GM12878 (cell line): ENCODE measurements at regions not wholly inside any gene's neighbourhood (a gene's known extent, or its start where the extent isn't known, plus 50 kb on each side); places are given as distances from the start of the nearest gene placed in this dataset.

ENCODE experiments used
- ATAC-seq: fragments of 200-7000 bp; cut with Tn5 transposase; 3 replicates; pipeline ENCODE4 v1.9.1; 2020; ENCODE audit warnings: mild to moderate bottlenecking, moderate library complexity
- BruUV-seq: library from RNA; stranded (reverse); fragments of 400-500 nt; replicated peaks from 2 replicates; lab custom pipeline; 2021; lab: Mats Ljungman, UMichigan
- CTCF ChIA-PET: fragments of 300-600 bp; sonication (Branson Sonifier 250); formaldehyde crosslinking; extraction: SDS; loops from one replicate; lab custom pipeline; 2021; ENCODE audit warnings: inconsistent platforms; lab: Yijun Ruan, JAX
- POLR2A ChIA-PET: fragments of 350-600 bp; formaldehyde crosslinking; extraction: SDS; loops from one replicate; lab custom pipeline; 2021; ENCODE audit warnings: inconsistent platforms; lab: Charles Lee
- RAD21 ChIA-PET: fragments of 300-600 bp; sonication (Branson Sonifier 250); formaldehyde crosslinking; loops from one replicate; lab custom pipeline; 2023; ENCODE audit warnings: antibody characterized with exemption; ENCODE audit not compliant: unreplicated experiment; lab: Charles Lee
- SMC1A ChIA-PET: fragments of 300-600 bp; sonication (Branson Sonifier 250); formaldehyde crosslinking; loops from one replicate; lab custom pipeline; 2023; ENCODE audit not compliant: unreplicated experiment, uncharacterized antibody; lab: Charles Lee
- DNase-seq: peaks from one replicate; pipeline ENCODE4 v3.0.0-alpha.2; 2011; ENCODE audit warnings: low read depth, low spot score
- FAIRE-seq: peaks from 3 replicates; lab custom pipeline; 2011; peaks lifted over from hg19 to GRCh38; lab: Jason Lieb, UNC
- H2AFZ ChIP-seq: 2 replicates; pipeline ENCODE4 v1.6.0; 2011; ENCODE audit warnings: low read depth, low read length, control low read depth; ENCODE audit not compliant: control insufficient read depth
- H3K27ac ChIP-seq: 2 replicates; pipeline ENCODE4 v1.5.1; 2011; ENCODE audit warnings: control low read depth; ENCODE audit not compliant: control insufficient read depth, insufficient read depth
- H3K27me3 ChIP-seq, 2 experiments: replicated peaks in 1 of 2; 2 replicates each; pipeline versions ENCODE4 v1.6.0 to v1.6.1; 2011; ENCODE audit warnings: low read length in 1 of 2; ENCODE audit not compliant: control insufficient read depth in 2 of 2, insufficient read depth in 2 of 2
- H3K36me3 ChIP-seq, 2 experiments: 2 replicates each; pipeline ENCODE4 v1.5.1; 2011; ENCODE audit warnings: low read length in 1 of 2; ENCODE audit not compliant: control insufficient read depth in 2 of 2, insufficient read depth in 2 of 2
- H3K4me1 ChIP-seq: 2 replicates; pipeline ENCODE4 v1.6.1; 2011; ENCODE audit warnings: mild to moderate bottlenecking, low read length, moderate library complexity, mixed read lengths; ENCODE audit not compliant: control insufficient read depth, insufficient read depth
- H3K4me2 ChIP-seq: 2 replicates; pipeline ENCODE4 v1.6.0; 2011; ENCODE audit warnings: control low read depth; ENCODE audit not compliant: control insufficient read depth, insufficient read depth
- H3K4me3 ChIP-seq: fragments of 200-600 bp; sonication (generic); 2 replicates; pipeline ENCODE4 v1.5.1; 2016
- H3K79me2 ChIP-seq: 2 replicates; pipeline ENCODE4 v1.6.0; 2011; ENCODE audit warnings: low read length; ENCODE audit not compliant: control insufficient read depth, insufficient read depth
- H3K9ac ChIP-seq: 2 replicates; pipeline ENCODE4 v1.8.0; 2011; ENCODE audit warnings: low read length, control low read depth, mixed read lengths; ENCODE audit not compliant: control insufficient read depth, insufficient read depth
- H3K9me3 ChIP-seq: replicated peaks from 3 replicates; pipeline ENCODE4 v1.5.1; 2011; ENCODE audit warnings: mild to moderate bottlenecking, low read length; ENCODE audit not compliant: control insufficient read depth, insufficient read depth
- H4K20me1 ChIP-seq: 2 replicates; pipeline ENCODE4 v1.6.0; 2011; ENCODE audit not compliant: control insufficient read depth, insufficient read depth
- BRCA1 ChIP-seq: IDR thresholded peaks from 2 replicates; pipeline ENCODE4 v1.6.1; 2011; ENCODE audit warnings: low read depth, low read length, improper control_type of control experiment
- CTCF ChIP-seq, 3 experiments: IDR thresholded peaks in 2 of 3; conservative IDR thresholded peaks in 1 of 3; 2 replicates each; pipeline ENCODE4 v1.5.1; 2011; ENCODE audit warnings: low read depth in 3 of 3, low read length in 3 of 3, mild to moderate bottlenecking in 3 of 3, control low read depth in 2 of 3, moderate library complexity in 2 of 3, inconsistent platforms in 1 of 3, mixed read lengths in 1 of 3; ENCODE audit not compliant: control insufficient read depth in 2 of 3, insufficient read depth in 1 of 3; ENCODE audit errors: extremely low read depth in 1 of 3
- PBX3 ChIP-seq: IDR thresholded peaks from 2 replicates; pipeline ENCODE4 v1.6.1; 2011; ENCODE audit warnings: mild to moderate bottlenecking, low read depth, low read length, moderate library complexity; ENCODE audit not compliant: insufficient replicate concordance
- RB1 ChIP-seq: fragments of 450-650 bp; formaldehyde crosslinking; IDR thresholded peaks from 2 replicates; pipeline ENCODE4 v1.6.1; 2017; ENCODE audit warnings: mild to moderate bottlenecking, borderline replicate concordance
- WGBS: methylation state at CpG from one replicate; pipeline ENCODE4 v1.1.6; 2016; ENCODE audit warnings: low lambda C conversion rate; ENCODE audit not compliant: insufficient replicate concordance, insufficient coverage; ENCODE audit errors: missing lambda C conversion rate; 5-methylcytosine and 5-hydroxymethylcytosine counted together
- in situ Hi-C: fragments of 300-500 bp; cut with MboI; formaldehyde crosslinking; loops from 9 replicates; pipeline ENCODE4 v1.14.3; 2018; ENCODE audit warnings: mixed read lengths
- intact Hi-C: fragments of 100-400 bp; cut with micrococcal nuclease; formaldehyde crosslinking; loops from one replicate; pipeline ENCODE4 v1.14.2; 2022; ENCODE audit not compliant: unreplicated experiment
- TF ChIP-seq, protein P1 (sequence below): IDR thresholded peaks from 2 replicates; pipeline ENCODE4 v1.6.1; 2012; ENCODE audit warnings: low read depth, low read length, improper control_type of control experiment

DNA sequence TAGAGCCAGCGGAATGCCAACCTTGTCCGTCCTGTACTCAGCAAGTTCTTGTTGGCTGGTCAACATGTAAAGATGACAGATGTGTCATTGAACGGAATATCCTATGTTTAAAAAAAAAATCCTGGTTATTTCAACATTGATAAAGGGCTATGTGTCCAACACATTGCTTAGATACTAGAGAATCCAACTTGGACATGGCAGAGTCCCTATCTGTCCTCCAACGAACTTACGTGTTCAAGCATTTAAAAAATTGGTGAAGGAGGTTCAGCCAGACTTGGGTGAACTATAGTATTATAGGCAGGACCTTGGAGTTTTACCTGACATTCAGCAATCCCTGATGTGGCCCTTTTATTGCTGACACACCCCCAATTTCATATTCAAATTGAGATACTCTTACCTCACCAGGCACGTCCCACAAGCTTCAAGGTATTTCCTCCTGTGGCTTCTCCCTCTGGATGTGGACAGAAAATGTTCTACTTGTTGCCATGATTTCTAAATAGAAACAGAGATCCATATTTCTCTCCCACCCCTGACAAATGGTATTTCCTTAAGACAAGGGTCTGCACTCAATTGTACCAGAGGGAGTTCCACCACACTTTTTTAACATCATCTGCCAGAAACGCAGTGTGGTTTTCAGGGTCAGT, 207.7 kb upstream of the TPM1 start (continued):
- TF ChIP-seq PBX3 (no peak), RB1 (no peak), CTCF (IDR thresholded peaks at IDR 0.05 in 2 of 3, conservative IDR thresholded peaks at IDR 0.05 in 1 of 3; ENCODE audit: control insufficient read depth in 2 of 3, extremely low read depth in 1 of 3, insufficient read depth in 1 of 3, low read depth in 3 of 3, low read length in 3 of 3) (no peak)

GRCh38 chr15:62835351-62835750, 207.2 kb upstream of the TPM1 start:
- no peak for FAIRE-seq
- no peak overlapping the region for H3K27ac ChIP-seq
- TF ChIP-seq, protein P1, sequence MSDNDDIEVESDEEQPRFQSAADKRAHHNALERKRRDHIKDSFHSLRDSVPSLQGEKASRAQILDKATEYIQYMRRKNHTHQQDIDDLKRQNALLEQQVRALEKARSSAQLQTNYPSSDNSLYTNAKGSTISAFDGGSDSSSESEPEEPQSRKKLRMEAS = no peak
- no peak for TF ChIP-seq BRCA1
- POLR2A ChIA-PET = no interaction called here
- no peaks in the 10 kb centered on the region for H3K79me2 ChIP-seq
- BruUV-seq = no TSS peak
- H3K36me3 ChIP-seq = no peaks in the 10 kb centered on the region
- no peaks in the 10 kb centered on the region for H3K9me3 ChIP-seq
- 47% methylated on average over 8 of the region's 8 CpGs for WGBS
- no peak for DNase-seq
- intact Hi-C loops = no loop called here
- H3K9ac ChIP-seq = no peak overlapping the region
- H3K27me3 ChIP-seq = no peaks in the 10 kb centered on the region
- no peak overlapping the region for H3K4me3 ChIP-seq
- no peak overlapping the region for H2AFZ ChIP-seq
- CTCF ChIA-PET = no interaction called here
- no peaks in the 10 kb centered on the region for H3K4me1 ChIP-seq
- no peak for ATAC-seq
- no peaks in the 10 kb centered on the region for H4K20me1 ChIP-seq
- in situ Hi-C loops = no loop called here
- no peak overlapping the region for H3K4me2 ChIP-seq
- SMC1A ChIA-PET = interaction anchor here (1.1 kb wide), 1 partner anchor 29 kb away, joined by 3 read pairs; no protein-coding TSS in a partner anchor
- RAD21 ChIA-PET = no interaction called here
